GM18867 (cell line): ENCODE measurements at regions not wholly inside any gene's neighbourhood (a gene's known extent, or its start where the extent isn't known, plus 50 kb on each side); places are given as distances from the start of the nearest gene placed in this dataset.

Source experiments
- ATAC-seq: cut with Tn5 transposase; IDR thresholded peaks from one replicate; pipeline ENCODE4 v1.9.1; 2021; ENCODE audit warnings: mild to moderate bottlenecking, moderate library complexity; ENCODE audit not compliant: unreplicated experiment

DNA sequence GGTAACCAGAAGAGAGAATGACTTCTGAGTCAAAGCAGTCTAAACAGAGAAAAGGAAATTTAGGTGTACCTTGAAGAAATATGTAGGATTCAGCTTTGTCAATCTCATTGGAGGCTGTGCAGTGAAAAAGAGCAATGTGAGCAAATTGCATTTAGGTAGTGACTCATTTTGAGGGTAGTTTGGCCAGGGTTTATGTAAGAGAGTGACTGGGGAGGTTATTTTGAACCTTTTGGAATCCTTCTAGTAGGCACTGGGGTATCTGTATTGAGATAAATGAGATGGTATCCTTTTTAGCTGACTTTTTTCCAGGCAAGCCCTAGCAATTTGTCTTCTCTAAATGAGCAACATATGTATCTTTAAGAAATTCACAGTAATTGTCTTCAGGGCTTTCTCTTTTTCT, 95.9 kb downstream of the DISP1 start:
- no peak for ATAC-seq

- ATAC-seq, result no peak
These were observed 97.0 kb downstream of the DISP1 start for GRCh38 chr1:222911866-222912265.

GRCh38 chr1:222912730-222913129, 97.9 kb downstream of the DISP1 start:
- ATAC-seq, result no peak

DNA sequence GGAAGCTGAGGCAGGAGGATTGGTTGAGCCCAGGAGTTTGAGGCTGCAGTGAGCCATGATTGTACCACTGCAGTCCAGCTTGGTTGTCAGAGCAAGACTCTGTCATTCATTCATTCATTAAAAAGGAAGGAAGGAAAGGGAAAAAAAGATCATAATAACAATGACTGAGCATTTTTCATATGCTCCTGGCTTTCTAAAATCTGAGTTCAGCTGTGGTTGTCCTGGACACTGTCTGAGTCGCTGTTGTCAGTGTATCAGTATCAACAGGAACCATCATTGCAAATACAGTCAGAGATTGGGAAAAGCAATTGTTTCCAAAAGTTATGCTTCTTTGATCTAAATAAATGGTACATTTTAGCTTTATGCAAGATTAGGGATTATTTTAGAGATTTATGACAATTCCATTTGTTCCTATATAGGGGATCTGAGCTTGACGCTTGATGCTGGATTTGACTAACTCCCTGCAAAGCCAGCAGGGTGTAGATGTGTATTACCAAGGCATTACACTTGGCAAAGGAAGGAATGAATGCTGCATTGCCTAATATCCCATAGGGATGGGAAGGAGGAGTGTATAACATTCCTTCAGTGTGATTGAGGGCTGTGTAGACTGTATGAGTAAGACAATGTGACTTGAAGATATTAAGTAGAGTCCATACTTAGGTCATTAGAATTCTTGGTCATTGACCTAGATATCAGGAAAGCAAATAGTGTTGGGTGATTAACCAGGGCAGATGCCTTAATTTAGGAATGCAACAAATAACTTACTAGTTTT, 100.2 kb downstream of the DISP1 start:
- no peak for ATAC-seq

DNA sequence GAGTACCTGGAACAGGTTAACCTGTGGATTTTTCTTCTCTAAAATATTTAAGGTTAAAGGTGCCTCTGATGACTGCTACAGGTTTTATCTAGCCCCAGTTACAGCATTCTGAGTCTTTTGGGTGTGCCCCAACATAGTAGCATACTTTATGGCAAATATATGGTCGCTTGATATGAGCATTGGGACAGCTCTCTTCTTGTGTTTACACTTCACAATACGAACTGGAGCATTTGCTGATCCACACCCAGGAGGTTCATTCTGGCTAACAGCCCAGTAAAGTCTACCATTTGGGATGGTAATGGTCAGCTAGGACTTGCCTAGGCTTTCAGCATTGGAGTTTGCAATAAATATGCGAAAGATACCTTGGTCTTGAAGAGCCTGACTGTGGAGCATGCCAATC, 101.3 kb downstream of the DISP1 start:
- no peak for ATAC-seq

DNA sequence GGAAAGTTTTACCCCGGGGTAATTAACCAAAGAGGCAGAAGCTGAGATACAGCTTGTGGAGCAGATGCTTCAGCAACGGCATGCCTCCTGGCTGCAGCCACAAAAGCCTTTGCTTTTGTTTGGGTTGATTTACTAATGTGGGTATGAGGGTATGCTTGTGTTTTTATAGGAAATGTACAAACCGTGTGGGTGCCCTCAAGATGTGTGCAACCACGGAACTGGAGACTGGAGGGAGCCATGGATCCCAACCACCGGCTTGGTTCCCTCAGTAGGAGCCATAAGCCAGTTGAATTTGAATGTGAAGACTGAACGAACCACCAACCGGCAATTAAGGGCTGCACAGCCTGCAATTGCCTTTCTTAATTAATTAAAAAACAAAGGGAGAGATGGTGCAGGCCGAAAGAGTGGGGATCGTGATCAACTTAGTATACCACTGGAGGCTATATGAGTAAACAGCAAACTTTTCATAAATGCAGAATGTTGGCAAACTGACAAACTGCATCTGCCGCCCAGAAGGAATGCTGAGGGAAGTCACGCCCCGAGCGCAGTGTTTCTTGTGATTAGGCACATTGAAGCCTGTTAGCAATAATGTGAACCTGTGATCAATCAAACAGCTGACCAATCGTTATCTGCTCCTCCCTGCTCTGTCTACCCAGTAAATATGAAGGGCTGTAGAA, 104.1 kb downstream of the DISP1 start:
- no peak for ATAC-seq

- ATAC-seq, result no peak
These were observed 104.6 kb downstream of the DISP1 start for GRCh38 chr1:222919478-222919865.

- ATAC-seq, result no peak
These were observed 105.3 kb downstream of the DISP1 start for GRCh38 chr1:222920169-222920568.

DNA sequence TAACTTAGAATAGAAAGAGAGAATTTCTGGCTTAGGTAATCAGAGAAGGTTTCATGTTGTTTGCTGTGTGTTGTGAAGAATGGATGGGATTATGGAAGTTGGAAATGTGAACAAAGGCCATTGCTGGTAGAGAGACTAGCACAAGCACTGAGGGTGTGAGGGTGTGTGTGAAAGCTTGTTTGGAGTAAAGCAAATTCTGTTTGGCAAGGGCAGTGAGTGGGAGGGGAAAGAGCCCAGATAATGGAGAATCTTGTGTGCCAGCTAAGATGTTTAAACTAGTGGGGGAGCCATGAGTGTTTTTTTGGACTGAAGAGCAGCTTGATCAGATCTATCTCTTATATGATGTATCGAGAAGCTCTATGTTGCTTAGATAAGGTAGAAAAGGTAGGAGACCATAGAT, 107.1 kb downstream of the DISP1 start:
- ATAC-seq, result no peak

DNA sequence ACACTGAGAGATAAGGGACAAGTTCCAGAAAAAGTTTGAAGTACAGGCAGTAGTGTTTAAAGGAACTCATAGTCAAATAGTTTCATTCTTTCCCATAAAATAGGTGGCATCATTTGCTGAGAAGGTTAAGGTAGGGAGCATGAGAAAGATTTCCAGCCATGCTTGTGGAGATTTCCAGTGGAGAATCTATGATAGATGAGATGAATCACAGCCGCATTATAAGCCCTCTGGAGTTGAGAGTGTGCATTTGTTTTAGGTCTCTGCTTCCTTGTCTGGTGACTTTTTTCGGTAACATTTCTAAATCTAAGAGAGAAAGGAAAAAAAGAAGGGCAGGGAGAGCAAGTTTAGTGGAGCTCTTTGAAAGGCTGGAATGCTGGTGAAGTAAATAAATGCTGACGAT, 108.7 kb downstream of the DISP1 start:
- ATAC-seq, result no peak

GRCh38 chr1:222924136-222924706, 109.4 kb downstream of the DISP1 start:
- ATAC-seq, result no peak

- no peak for ATAC-seq
These were observed 111.7 kb downstream of the DISP1 start for GRCh38 chr1:222926566-222926965.

- no peak for ATAC-seq
These were observed 112.2 kb downstream of the DISP1 start for GRCh38 chr1:222927031-222927430.

DNA sequence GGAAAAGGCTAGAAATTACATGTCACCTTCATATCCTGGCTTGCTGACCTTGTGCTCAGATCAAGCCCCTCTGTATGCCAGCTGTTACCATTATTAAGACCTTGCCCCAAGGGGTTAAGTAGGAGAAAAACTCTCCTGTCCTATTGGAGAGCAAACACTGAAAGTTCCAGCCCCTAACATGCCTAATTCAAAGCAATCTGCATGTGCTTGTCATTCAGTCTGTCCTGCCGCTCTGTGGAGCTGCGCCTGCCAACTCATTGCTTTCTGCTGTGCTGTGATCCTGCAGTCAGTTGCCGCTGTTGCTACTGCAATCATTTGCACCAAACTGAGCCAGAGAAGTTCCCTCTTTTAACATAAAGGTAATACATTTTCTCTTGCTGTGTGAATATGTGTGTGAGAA, 113.4 kb downstream of the DISP1 start:
- no peak for ATAC-seq

DNA sequence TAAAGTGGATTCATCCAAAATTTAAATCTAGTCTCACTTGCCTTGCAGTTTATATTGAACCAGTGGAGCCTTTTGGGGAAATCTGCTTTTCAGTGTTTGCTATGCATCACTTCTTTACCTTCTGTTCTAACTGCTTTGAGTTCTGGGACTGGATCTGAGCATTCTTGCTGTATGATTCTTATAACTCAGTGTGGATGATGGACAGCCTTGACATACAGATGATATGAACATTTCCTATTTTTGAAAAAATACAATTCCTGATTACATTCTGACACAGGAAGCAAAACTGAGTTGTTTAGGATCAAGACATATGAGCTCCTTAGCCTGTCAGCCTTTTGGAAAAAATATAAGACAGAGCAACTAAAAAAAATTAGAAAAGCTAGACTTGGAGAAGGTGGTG, 115.2 kb downstream of the DISP1 start:
- no peak for ATAC-seq

DNA sequence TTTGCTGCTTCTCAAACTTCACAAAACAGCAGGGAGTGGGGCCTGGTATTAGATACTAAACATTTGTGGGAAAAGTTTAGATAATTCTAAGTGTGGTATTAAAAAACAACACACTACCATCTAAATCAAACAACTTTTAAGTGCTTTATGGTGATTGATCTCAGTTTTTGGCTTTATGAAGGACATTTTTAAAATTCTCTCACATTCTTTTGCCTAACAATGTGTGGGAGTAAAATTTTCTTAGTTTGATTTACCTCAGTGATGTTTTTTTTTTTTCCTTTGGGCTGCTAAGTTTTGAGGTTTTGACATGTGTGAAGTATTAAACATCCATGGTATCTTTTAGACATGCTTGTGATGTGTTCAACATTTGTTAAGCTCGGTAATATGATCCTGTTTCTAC, 116.2 kb downstream of the DISP1 start:
- ATAC-seq, result no peak

- no peak for ATAC-seq
These were observed 118.4 kb downstream of the DISP1 start for GRCh38 chr1:222933273-222933672.

- ATAC-seq, result no peak
These were observed 120.5 kb downstream of the DISP1 start for GRCh38 chr1:222935239-222935900.

- no peak for ATAC-seq
These were observed 121.2 kb downstream of the DISP1 start for GRCh38 chr1:222936042-222936441.

DNA sequence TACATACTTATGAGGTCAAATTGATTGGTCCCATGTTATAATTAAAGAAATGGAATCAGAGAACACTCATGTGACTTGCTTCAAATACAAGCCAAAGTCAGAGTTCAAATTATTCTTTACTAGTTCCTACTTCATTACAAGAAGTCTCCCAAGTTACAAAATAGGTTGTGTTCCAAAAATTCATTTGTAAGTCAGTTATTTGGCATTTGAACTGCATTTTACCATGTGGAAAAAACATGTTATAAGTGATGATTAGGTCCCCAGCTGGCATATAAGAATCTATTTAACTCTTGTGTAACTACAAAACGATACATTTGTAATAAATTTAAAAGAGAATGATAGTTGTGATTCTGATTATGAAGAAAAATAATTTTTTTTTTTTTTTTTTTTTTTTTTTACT, 124.1 kb downstream of the DISP1 start:
- ATAC-seq, result no peak

GRCh38 chr1:222940095-222940494, 125.3 kb downstream of the DISP1 start:
- ATAC-seq, result no peak

GRCh38 chr1:222940906-222941305, 126.1 kb downstream of the DISP1 start:
- no peak for ATAC-seq
